GM04503 (cell line): ENCODE measurements at regions not wholly inside any gene's neighbourhood (a gene's known extent, or its start where the extent isn't known, plus 50 kb on each side); places are given as distances from the start of the nearest gene placed in this dataset.

Experiments used
- DNase-seq: peaks from one replicate; pipeline ENCODE4 v3.0.0-alpha.2; 2012; ENCODE audit warnings: low read depth

- no peak for DNase-seq
Measured at GRCh38 chr13:99027661-99028425, 50.0 kb upstream of the DOCK9 start.

DNA sequence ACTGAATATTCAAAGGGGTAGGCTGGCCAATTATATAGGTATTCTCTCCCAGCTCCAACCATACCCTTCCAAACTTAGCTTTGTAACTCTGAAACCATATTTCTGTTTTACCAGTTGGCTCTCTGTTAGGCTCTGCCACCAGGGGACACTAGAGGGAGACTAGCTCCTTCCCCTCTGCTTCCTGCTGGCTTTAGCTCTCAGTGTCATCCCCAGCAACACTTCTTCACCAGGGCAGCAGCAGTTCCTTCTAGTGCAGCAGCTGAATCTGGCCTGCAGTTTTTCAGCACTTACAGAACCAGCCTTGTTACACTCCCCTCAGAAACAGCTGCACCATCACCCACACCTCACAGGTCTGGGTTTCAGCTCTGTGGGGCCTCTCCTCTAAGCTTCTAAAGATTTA, 51.0 kb upstream of the DOCK9 start:
- DNase-seq: no peak

DNA sequence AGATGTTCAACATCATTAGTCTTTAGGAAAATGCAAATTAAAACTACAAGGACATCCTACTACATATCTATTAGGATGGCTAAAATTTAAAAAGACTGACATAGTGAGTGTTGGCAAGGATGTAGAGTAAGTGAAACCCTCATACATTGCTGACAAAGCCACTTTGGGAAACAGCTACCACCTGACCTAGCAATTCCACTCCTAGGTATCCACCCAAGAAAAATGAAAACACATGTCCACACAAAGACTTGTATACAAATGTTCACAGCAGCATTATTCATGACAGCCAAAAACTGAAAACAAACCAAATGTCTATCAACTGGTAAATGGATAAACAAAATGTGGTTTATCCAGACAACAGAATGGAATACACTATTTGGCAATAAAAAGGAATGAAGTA, 51.7 kb upstream of the DOCK9 start:
- DNase-seq: no peak

GRCh38 chr13:99030326-99030725, 52.5 kb upstream of the DOCK9 start:
- DNase-seq: no peak

GRCh38 chr13:99031832-99032231, 54.0 kb upstream of the DOCK9 start:
- DNase-seq: no peak

- no peak for DNase-seq
Measured at GRCh38 chr13:99033814-99034213, 56.0 kb upstream of the DOCK9 start.

DNA sequence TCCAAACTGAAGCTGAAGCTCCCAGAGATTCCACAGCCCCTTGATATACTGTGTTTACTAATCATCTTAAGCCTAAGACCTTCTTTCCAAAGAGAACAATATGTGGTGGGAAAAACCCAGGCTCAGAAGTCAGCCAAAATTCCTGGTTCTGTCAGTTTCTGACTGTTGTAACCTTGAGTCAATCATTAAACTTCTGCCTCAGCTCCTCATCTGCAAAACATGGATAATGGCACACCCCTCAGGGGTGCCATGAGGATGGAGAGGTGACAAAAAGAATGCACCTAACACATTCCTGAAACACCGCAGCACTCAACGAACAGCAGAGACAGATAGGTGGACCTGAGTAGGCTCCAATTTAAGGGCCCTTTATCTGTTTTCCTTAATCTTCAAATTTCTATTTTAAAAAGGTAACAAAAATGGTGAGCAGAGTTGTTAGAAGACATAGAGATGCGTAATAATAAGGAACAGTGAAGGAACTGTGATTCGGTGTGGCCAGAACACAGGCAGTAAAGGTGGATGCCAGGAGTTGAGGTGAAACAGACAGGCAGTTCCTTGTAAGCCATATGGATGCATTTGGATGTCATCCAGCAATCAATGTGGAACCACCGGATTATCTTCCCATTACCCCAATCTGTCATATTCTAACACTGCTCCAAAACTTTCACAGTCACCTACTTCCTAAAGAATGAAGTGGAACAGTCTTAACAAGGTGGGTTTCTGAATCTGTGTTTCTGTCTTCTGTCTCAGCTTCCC, 56.6 kb upstream of the DOCK9 start:
- DNase-seq: no peak

GRCh38 chr13:99035715-99036114, 57.9 kb upstream of the DOCK9 start:
- DNase-seq: no peak

DNA sequence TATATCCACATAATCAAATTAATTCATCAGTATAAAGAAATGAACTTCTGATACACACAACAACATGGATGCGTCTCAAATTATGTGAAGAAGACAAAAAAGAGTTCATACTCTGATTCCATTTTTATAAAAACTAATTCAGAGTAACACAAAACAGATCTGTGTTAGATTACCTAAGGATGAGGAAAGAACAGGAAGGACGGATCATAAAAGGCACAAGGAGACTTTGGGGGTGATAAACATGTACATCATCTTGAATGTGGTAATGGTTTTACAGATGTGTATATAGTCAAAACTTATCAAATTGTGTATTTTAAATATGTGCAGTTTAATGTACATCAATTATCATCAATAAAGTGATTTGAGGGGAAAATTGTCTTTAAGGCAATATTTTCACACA, 59.9 kb upstream of the DOCK9 start:
- no peak for DNase-seq

DNA sequence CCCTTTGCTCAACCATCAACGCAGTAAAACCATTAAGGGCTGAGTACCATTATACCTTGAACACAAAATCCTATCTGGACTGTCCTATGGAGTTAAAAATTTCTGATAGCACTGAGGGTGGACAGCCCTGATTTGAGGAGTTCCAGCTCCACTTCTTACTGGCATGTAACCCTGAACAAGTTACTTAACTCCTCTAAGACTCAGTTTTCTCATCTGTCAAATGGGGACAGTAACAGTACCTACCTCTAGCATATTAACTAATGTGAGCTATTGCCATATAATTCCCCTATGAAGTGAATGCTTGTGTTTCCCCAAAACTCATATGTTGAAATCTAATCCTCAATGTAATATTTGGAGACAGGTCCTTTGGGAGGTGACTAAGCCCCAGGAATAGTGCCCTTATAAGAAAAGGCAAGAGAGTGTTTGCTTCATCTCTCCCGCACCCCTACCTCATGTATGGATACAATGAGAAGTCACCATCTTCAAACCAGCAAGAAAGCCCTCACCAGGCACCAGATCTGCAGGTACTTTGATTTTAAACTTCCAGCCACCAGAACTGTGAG, 61.9 kb upstream of the DOCK9 start:
- DNase-seq: no peak

DNA sequence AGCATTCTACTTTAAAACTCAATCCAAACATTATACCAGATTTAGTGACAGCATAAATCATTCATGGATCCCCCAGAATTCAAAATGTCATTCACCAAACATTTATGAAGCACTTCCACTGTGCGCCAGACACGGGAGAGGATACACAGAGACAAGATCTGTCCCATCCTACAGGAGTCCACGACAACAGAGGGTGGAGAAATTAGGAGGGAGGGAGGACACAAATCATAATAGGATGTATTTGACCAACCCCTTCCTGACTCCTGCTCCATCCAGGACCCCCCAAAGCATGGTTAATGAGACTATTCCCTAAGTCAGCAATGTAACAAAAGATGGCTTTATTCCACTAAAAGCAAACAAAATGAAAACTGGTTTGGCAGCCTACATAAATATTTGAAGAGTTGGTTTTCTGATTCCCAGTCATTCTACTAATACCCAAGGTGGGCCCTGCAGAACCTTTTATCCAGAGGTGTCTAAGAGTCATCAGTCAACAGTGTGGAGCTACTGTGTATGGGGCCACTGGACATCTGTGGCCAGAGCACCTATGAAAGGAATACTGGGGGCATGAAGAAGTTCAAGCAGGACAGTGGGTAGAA, 62.8 kb upstream of the DOCK9 start:
- DNase-seq: no peak

GRCh38 chr13:99041337-99041736, 63.5 kb upstream of the DOCK9 start:
- no peak for DNase-seq

- no peak for DNase-seq
Measured at GRCh38 chr13:99041788-99042187, 63.9 kb upstream of the DOCK9 start.

DNA sequence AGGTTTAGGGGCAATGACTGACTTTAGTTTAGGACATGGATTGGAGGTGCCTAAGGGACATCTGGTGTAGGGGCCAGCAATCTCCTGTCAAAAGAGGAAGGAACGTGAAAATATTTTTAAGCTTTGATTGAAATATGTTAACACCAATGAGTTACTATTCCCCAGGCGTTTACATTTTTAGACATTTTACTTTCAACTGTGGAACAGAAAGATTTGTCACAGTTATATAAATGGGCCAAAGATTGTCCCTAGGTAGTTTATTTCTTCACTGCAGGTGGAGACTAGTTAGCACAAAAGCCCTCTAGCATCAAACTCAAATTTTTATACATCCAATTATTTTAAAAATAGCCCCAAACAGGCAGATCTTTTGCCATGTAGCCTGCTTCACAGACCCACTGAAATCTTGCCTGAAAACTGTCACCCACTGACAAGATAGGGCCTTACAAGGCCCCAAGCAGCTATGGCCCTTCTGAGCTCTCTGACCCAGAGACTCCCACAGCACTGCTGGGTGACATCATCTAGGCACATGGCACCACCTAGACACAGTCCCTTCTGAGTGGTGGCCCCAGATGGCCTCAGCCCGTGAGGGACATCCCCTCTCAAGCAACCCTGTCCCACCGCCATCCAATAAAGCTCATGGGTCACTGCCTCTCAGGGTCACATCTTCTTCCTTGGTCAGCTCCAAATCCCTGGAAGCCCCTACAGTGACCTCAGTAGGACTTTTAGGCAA, 64.8 kb upstream of the DOCK9 start:
- DNase-seq: no peak

GRCh38 chr13:99043831-99044231, 66.0 kb upstream of the DOCK9 start:
- no peak for DNase-seq

DNA sequence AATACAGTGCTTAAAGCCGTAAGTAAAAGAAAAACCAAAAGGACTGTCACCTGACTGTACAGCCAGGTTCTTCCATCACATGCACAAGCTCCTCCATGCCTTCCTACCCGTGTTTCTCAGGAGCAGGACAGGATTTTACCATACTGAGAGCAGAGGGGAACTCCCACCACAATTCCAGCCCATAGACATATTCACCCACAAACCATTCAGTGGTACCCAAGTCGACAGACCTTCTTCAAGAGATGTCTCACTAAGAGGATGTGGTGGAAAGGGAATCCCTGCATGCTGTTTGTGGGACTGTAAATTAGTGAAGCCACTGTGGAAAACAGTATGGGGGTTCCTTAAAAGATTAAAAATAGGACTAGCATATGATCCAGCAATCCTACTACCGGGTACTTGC, 66.9 kb upstream of the DOCK9 start:
- no peak for DNase-seq

DNA sequence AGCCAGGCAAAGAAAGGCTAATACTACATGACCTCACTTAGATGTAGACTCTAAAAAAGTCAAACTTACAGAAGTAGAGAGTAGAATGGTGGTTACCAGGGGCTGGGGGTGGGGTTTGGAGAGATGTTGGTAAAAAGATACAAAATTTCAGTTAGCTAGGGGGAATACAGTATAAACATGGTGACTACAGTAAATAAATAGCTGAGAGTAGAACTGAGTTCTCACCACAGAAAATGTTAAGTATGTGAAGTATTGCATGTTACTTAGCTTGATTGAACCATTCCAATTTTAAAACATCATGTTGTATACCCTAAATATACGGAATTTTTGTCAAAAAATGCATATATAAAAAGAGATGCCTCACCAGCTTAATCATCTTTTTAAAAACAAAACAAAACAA, 67.5 kb upstream of the DOCK9 start:
- no peak for DNase-seq

GRCh38 chr13:99046851-99047250, 69.0 kb upstream of the DOCK9 start:
- DNase-seq: no peak

- no peak for DNase-seq
Measured at GRCh38 chr13:99050983-99051488, 73.2 kb upstream of the DOCK9 start.

- DNase-seq: no peak
Measured at GRCh38 chr13:99051768-99052455, 74.0 kb upstream of the DOCK9 start.

DNA sequence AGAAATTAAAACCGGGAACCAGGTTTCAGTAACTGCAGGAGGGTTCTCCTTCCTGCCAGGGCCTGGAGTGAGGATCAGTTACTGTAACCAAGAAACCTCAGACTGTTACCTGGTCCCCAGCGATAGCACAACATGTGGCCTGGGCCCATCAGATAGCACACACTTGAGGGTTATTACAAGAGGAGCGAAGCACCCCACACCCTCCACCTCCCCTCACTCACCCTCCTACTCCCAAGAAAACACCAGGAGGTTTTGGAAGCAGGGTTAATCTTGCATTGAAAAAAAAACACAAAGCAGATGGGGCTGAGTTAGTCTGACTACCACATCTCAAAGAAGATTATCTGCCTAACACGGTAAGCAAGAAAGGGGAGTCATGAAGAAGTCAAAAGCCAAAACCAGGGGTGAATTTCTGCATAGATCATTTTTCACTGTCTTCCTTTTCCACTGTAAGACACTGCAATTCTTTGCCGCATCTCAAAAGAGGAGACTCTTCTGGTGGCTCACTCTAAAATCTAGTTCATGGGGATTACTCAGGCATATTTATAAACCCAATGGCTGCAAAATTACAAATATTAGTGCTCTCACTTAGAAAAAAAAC, 75.9 kb upstream of the DOCK9 start:
- DNase-seq: no peak
